NCI-H2107 treated with DMSO at 0.1 percent for 48 hours (cell line): ENCODE measurements at regions not wholly inside any gene's neighbourhood (a gene's known extent, or its start where the extent isn't known, plus 50 kb on each side); places are given as distances from the start of the nearest gene placed in this dataset.

Experiments used
- DNase-seq: peaks from one replicate; lab custom pipeline; 2025; ENCODE audit not compliant: unreplicated experiment; lab: John Stamatoyannopoulos, UW

- DNase-seq, result peak; percentile 82
Observed at GRCh38 chr9:126151031-126151685, 175.5 kb upstream of the MVB12B start.

- peak; percentile 18 for DNase-seq
Observed at GRCh38 chr9:126151686-126152134, 174.9 kb upstream of the MVB12B start.

- DNase-seq, result no peak
Observed at GRCh38 chr9:126152622-126153362, 173.8 kb upstream of the MVB12B start.

- DNase-seq, result no peak
Observed at GRCh38 chr9:126153382-126153781, 173.2 kb upstream of the MVB12B start.

DNA sequence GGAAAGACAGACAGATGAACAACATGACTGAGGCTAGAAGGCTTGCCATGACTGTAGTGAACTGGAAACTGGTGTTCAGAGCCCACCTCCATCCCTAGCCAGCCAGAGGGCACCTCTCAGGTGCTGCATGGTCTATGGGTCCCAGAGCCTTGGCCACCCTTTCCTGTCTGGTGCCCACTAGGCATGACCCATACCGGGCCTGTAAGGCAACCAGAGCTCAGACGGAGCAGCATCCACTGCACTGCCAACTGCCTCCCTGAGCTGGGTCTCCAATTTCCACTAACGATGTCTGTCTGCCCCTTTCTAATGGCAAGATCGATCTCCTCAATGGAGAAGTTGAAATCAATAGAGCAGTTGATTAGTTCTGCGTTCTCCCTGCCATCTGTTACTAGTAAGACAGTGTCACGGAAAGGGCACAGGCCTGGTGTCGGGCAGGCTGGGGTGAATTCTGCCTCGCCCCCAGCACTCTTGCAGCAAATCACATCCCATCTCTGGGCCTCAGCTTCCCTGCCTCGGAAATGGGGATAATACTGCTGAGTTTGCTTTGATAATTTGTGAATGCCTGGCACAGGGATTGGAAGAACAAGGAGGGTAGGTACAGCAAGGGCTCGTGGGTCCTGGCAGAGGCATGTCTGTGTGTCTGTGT is 172.3 kb upstream of the MVB12B start:
- DNase-seq, result no peak

DNA sequence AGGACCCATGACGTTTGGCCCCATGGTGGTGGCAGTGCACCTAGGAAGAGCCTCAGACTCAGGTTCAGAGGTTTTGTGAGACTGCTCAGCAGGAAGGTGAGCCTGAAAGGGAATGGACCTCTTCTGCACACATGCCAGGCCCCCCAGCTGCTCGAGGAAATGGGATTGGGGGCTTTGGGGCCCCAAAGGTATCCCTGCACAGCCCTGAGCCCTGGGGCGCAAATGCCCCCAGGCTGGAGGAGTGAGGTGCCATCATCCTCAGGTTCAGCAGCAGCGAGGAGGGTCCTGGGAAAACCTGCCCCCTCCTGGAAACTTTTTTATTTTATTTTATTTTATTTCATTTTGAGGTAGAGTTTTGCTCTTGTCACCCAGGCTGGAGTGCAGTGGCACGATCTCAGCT is 171.8 kb upstream of the MVB12B start:
- no peak for DNase-seq

DNA sequence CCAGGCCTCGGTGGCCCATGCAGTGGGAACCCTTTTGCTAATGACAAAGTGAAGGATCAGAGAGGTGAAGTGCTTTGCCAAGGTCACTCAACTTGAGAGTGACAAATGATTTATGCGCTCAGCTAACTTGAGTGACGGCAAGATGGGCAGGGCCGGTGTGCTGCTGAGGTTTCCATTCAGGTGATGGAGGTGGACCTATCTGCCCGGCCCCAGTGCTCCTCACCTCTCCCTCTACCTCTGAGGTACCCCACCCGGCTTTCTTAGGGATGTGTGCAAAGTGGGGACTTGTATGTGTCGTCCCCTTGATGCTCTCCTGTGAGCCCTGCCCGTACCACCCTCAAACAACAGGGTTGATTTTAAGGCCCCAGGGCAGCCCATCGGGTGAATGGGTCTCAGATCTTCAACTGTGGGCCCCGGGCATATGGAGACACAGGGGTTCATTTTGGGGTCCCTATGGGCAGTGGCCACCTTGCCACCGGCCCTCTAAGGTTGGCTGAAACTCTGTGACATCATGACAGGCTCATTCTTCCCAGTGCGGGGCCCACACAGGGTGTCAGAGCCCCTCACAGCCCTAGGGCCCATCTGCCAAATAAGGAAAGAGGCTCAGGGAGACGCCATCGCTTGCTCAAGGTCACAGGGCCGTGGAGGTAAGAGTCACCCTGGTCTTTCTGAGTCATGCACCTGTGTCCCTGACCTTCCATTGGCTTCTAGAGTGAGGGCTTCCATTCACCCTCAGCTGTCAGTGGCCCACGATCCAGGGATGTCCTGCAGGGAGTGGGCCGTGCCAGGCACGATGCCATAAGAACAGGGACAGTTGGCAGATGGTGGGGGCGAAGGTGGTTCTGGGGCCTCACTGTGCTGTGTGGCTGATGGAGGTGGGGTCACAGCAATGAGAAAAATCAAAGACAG is 170.6 kb upstream of the MVB12B start:
- DNase-seq, result no peak

DNA sequence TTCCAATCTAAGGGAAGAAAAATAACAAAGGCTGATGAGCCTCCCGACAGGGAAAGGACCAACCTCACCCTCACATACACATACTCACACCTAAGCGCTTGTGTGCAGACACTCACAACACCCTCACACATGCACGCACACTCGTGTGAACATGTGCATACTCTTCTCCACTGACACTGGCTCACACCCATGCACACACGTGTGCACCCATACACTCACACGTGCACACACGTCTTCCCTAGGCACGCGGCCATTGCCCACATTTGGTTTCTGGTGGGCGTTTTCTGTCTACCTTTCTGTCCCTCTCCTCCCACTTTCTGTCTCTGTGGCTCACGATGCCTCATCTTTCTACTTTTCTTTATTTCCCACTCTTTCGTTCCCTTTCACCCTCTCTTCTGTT is 169.7 kb upstream of the MVB12B start:
- DNase-seq, result no peak

- no peak for DNase-seq
Observed at GRCh38 chr9:126157423-126157822, 169.2 kb upstream of the MVB12B start.

- no peak for DNase-seq
Observed at GRCh38 chr9:126157826-126158587, 168.6 kb upstream of the MVB12B start.

GRCh38 chr9:126158588-126159429 is 167.8 kb upstream of the MVB12B start:
- DNase-seq, result no peak

GRCh38 chr9:126159430-126160060 is 167.1 kb upstream of the MVB12B start:
- DNase-seq, result no peak

DNA sequence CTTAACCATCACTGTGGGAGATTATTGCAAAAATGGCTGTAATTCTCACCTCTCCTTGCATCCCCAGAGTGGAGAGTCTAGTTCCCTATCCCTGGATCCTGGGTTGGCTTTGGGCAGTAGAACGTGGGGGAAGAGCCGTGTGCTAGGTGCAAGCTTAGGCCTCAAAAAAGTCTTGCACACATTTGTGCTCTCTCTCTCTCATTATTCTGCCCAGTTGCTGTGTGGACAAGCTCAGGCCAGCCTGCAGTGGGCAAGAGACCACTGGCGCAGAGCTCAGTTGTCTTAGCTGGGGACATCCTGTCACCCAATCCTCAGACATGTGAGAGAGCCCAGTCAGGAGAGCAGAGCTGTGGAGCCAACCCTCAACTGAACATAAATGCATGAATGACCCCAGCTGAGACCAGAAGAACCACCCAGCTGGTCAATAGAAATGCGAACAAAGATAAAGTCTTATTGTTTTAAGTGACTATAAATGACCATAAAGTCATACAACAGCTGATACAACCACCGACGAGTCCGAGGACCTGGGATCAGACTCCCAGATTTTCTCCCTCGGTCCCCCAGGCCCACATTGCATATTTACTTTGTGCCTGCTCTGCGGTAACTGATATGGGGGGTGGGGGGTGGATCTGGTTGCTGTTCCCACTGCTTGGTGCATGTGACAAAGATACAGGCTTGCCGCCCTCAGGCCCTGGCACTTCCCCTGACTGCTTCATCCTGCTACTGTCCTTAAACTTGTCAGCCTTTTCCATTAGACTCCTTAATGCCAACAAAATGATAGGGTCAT is 166.4 kb upstream of the MVB12B start:
- DNase-seq, result no peak

DNA sequence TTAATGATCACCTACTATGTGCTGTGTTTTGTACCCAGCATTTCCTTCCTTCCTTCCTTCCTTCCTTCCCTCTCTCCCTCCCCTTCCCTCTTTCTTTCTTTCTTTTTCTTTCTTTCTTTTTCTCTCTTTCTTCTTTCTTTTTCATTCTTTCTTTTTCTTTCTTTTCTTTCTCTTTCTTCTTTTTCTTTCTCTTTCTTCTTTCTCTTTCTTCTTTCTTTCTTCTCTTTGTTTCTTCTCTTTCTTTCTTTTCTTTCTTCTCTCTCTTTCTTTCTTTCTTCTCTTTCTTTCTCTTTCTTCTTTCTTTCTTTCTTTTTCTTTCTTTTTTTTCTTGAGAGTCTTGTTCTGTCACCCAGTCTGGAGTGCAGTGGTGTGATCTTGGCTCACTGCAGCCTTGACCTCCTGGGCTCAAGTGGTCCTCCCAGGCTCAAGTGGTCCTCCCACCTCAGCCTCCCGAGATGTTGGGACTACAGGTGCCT is 165.7 kb upstream of the MVB12B start:
- DNase-seq, result no peak

- DNase-seq, result no peak
Observed at GRCh38 chr9:126162611-126163381, 163.8 kb upstream of the MVB12B start.

DNA sequence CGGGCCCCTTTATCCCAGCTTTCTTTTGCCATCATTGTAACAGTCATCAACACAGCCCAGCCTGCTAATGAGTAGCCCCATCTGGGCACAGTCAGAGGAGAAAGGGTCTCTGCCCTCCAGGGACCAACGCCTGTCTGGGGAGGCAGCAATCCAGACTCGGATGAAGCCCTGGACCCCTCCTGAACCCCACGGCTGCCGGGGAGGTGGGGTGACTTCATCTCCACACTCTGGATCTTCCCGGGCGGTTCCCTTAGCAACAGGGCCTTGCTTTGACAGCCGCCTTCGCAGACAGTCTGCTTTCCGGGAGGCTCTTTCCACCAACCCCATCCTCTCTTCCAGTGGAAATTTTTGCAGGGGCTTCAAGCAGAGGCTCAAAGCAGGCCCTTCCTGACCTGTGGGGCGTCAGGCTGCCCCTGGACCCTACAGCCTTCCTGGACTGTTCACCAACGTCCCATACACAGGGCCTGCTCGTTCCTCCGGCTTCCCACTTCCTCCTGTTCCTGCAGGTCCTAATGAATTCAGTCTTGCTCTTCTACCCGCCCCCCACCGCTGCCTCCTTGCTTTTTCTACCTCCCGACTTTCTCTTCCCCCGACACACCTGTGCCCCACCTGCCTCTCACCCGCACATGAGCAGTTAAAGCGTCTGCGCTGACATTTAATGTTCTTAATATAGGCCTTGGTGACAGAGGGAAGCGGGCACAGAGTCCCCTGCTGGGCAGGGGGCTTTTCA is 161.7 kb upstream of the MVB12B start:
- DNase-seq, result no peak

- DNase-seq, result no peak
Observed at GRCh38 chr9:126165755-126166154, 160.9 kb upstream of the MVB12B start.
